BE2C (cell line): ENCODE measurements at regions not wholly inside any gene's neighbourhood (a gene's known extent, or its start where the extent isn't known, plus 50 kb on each side); places are given as distances from the start of the nearest gene placed in this dataset.
"Not testable (repeated sequence)": the region's sequence is repeated elsewhere in the genome, so short reads cannot be mapped to it uniquely, and the experiment has no call there.

ENCODE experiments used
- DNase-seq: peaks from one replicate; pipeline ENCODE4 v3.0.0-alpha.2; 2020
- H3K27me3 ChIP-seq: fragments of 250-450 bp; sonication (Bioruptor Pico); 2 replicates; pipeline ENCODE4 v1.5.1; 2020; ENCODE audit warnings: mild to moderate bottlenecking
- H3K36me3 ChIP-seq: fragments of 250-450 bp; sonication (Bioruptor Pico); 2 replicates; pipeline ENCODE4 v1.5.1; 2020; ENCODE audit warnings: mild to moderate bottlenecking
- H3K4me1 ChIP-seq: fragments of 250-450 bp; sonication (Bioruptor Pico); 2 replicates; pipeline ENCODE4 v1.5.1; 2020
- H3K4me3 ChIP-seq: 2 replicates; pipeline ENCODE4 v1.5.1; 2011; ENCODE audit warnings: low read depth, low read length
- H3K9me3 ChIP-seq: fragments of 250-450 bp; sonication (Bioruptor Pico); 2 replicates; pipeline ENCODE4 v1.5.1; 2020
- CTCF ChIP-seq: IDR thresholded peaks from 2 replicates; pipeline ENCODE4 v1.5.1; 2012; ENCODE audit warnings: mild to moderate bottlenecking, low read depth, low read length

GRCh38 chr9:80755586-80755985, 933.8 kb downstream of the TLE1 start:
- H3K27me3 ChIP-seq = no peaks in the 10 kb centered on the region
- no peak overlapping the region for H3K4me3 ChIP-seq
- TF ChIP-seq CTCF = no peak
- H3K9me3 ChIP-seq = no peaks in the 10 kb centered on the region
- H3K36me3 ChIP-seq = no peaks in the 10 kb centered on the region
- DNase-seq = no peak
- H3K4me1 ChIP-seq = peaks cover 5% of the 10 kb centered on the region; the same call in 1 of the 2 replicates

- H3K36me3 ChIP-seq, DNase-seq, H3K27me3 ChIP-seq, H3K4me1 ChIP-seq, H3K9me3 ChIP-seq, H3K4me3 ChIP-seq: not testable (repeated sequence)
Measured at GRCh38 chr9:80747056-80747455, 942.3 kb downstream of the TLE1 start.

DNA sequence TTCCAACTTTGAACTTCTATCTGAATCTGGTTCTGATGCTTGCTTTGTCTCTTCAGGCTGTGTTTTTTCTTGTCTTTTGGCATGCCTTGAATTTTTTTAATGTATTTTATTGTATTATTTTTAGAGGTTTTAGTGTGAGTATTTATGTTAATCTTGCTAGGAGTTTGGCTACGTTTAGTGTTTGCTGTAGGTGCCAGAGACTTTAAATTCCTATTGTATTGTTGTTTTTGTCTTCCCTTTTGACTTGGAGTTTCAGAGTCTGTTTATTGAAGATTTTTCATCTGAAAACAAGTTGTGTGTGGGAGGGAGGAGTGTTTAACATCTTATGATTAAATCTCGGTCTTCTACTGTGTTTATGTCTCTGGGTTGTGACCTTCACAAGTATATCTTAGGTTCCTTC, 956.8 kb downstream of the TLE1 start:
- Histone ChIP-seq H3K4me1 (no peaks in the 10 kb centered on the region), H3K36me3 (no peaks in the 10 kb centered on the region), H3K9me3 (no peaks in the 10 kb centered on the region), H3K27me3 (no peaks in the 10 kb centered on the region), H3K4me3 (no peak overlapping the region)
- no peak for DNase-seq
- no peak for TF ChIP-seq CTCF

DNA sequence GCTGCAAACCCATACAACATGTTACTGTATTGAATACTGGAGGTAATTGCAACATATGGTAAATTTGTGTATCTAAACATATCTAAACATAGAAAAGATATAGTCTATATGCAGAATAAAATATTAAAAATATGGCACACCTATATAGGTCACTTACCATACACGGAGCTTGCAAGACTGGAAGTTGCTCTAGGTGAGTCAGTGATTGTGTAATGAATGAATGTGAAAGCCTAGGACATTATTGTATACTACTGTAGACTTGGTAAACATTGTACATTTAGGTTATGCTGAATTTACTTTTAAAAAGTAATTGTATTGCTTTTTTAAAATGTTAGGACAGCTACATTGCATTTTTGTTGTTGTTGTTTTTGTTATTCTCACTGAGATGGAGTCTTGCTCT, 968.8 kb downstream of the TLE1 start:
- Histone ChIP-seq H3K4me1 (no peaks in the 10 kb centered on the region), H3K4me3 (no peak overlapping the region), H3K9me3 (no peaks in the 10 kb centered on the region; the same call in 1 of the 2 replicates), H3K36me3 (no peaks in the 10 kb centered on the region), H3K27me3 (no peaks in the 10 kb centered on the region)
- no peak for DNase-seq
- TF ChIP-seq CTCF = no peak

- no peaks in the 10 kb centered on the region for H3K9me3 ChIP-seq
- no peaks in the 10 kb centered on the region for H3K36me3 ChIP-seq
- no peak overlapping the region for H3K4me3 ChIP-seq
- TF ChIP-seq CTCF = no peak
- H3K27me3 ChIP-seq = no peaks in the 10 kb centered on the region
- no peak for DNase-seq
- H3K4me1 ChIP-seq = no peaks in the 10 kb centered on the region
Measured at GRCh38 chr9:80707120-80707519, 982.2 kb downstream of the TLE1 start.

- no peak for DNase-seq
Measured at GRCh38 chr9:80701061-80701460, 988.3 kb downstream of the TLE1 start.

More at GRCh38 chr9:80701061-80701460, 988.3 kb downstream of the TLE1 start:
- no peak overlapping the region for H3K4me3 ChIP-seq
- H3K27me3 ChIP-seq = no peaks in the 10 kb centered on the region
- TF ChIP-seq CTCF = no peak
- no peaks in the 10 kb centered on the region for H3K36me3 ChIP-seq
- H3K9me3 ChIP-seq = no peaks in the 10 kb centered on the region
- no peaks in the 10 kb centered on the region for H3K4me1 ChIP-seq
